IMR-90 (cell line): ENCODE measurements at regions not wholly inside any gene's neighbourhood (a gene's known extent, or its start where the extent isn't known, plus 50 kb on each side); places are given as distances from the start of the nearest gene placed in this dataset.

Source experiments
- ATAC-seq: fragments of 200-7000 bp; cut with Tn5 transposase; 2 replicates; pipeline ENCODE4 v1.9.1; 2020; ENCODE audit warnings: low read depth, mild to moderate bottlenecking, moderate library complexity
- BruUV-seq: library from RNA; stranded (reverse); fragments of 400-500 nt; replicated peaks from 2 replicates; lab custom pipeline; 2021; lab: Mats Ljungman, UMichigan
- CTCF ChIA-PET: fragments of 300-600 bp; formaldehyde crosslinking; extraction: SDS; loops from one replicate; lab custom pipeline; 2021; ENCODE audit warnings: antibody characterized with exemption; lab: Yijun Ruan, JAX
- POLR2A ChIA-PET: fragments of 300-600 bp; sonication (Branson Sonifier 250); formaldehyde crosslinking; loops from one replicate; lab custom pipeline; 2022; ENCODE audit warnings: antibody characterized with exemption; ENCODE audit not compliant: unreplicated experiment; lab: Charles Lee
- DNase-seq: peaks from one replicate; pipeline ENCODE4 v3.0.0; 2013
- H2AFZ ChIP-seq: replicated peaks from 2 replicates; pipeline ENCODE3; 2013; ENCODE audit warnings: low read length, mild to moderate bottlenecking; ENCODE audit not compliant: poor library complexity
- H2AK5ac ChIP-seq: 2 replicates; pipeline ENCODE4 v1.6.1; 2013; ENCODE audit warnings: low read depth, low read length, inconsistent platforms
- H2AK9ac ChIP-seq: replicated peaks from 2 replicates; pipeline ENCODE3; 2013; ENCODE audit warnings: mild to moderate bottlenecking, low read depth, low read length, moderate library complexity; ENCODE audit not compliant: poor library complexity
- H2BK120ac ChIP-seq: 2 replicates; pipeline ENCODE4 v1.6.1; 2013; ENCODE audit warnings: low read depth, low read length, inconsistent platforms
- H2BK15ac ChIP-seq: 3 replicates; pipeline ENCODE4 v1.6.1; 2013; ENCODE audit warnings: low read depth, low read length, inconsistent platforms
- H2BK20ac ChIP-seq: 2 replicates; pipeline ENCODE4 v1.6.1; 2013; ENCODE audit warnings: low read depth, mild to moderate bottlenecking, inconsistent platforms, low read length, moderate library complexity
- H2BK5ac ChIP-seq: 2 replicates; pipeline ENCODE4 v1.6.1; 2013; ENCODE audit warnings: mild to moderate bottlenecking, low read depth, low read length, inconsistent platforms; ENCODE audit not compliant: poor library complexity, severe bottlenecking
- H3K14ac ChIP-seq: replicated peaks from 2 replicates; pipeline ENCODE4 v1.6.1; 2013; ENCODE audit warnings: low read depth, low read length, inconsistent platforms
- H3K18ac ChIP-seq: 2 replicates; pipeline ENCODE4 v1.6.1; 2013; ENCODE audit warnings: low read depth, low read length, control low read depth
- H3K23ac ChIP-seq: 2 replicates; pipeline ENCODE4 v1.6.1; 2013; ENCODE audit warnings: low read depth, low read length, inconsistent platforms
- H3K27ac ChIP-seq: 2 replicates; pipeline ENCODE4 v1.5.1; 2013; ENCODE audit warnings: mild to moderate bottlenecking, control low read depth, low read length; ENCODE audit not compliant: insufficient read depth
- H3K27me3 ChIP-seq: 2 replicates; pipeline ENCODE4 v1.6.1; 2013; ENCODE audit warnings: low read length; ENCODE audit not compliant: control insufficient read depth, insufficient read depth
- H3K36me3 ChIP-seq: 2 replicates; pipeline ENCODE4 v1.6.1; 2013; ENCODE audit warnings: low read length, mixed read lengths; ENCODE audit not compliant: control insufficient read depth, insufficient read depth
- H3K4ac ChIP-seq: 2 replicates; pipeline ENCODE4 v1.6.1; 2013; ENCODE audit warnings: low read depth, low read length, inconsistent platforms
- H3K4me1 ChIP-seq: 2 replicates; pipeline ENCODE4 v1.6.1; 2013; ENCODE audit warnings: low read length, mixed read lengths; ENCODE audit not compliant: control insufficient read depth, insufficient read depth
- H3K4me2 ChIP-seq: 2 replicates; pipeline ENCODE4 v1.6.1; 2013; ENCODE audit warnings: low read depth, mild to moderate bottlenecking, control low read depth, low read length, moderate library complexity
- H3K4me3 ChIP-seq: 2 replicates; pipeline ENCODE4 v1.5.1; 2013; ENCODE audit warnings: low read depth, mild to moderate bottlenecking, control low read depth, low read length, moderate library complexity; ENCODE audit not compliant: insufficient read depth
- H3K56ac ChIP-seq: 2 replicates; pipeline ENCODE4 v1.6.1; 2013; ENCODE audit warnings: low read length, inconsistent platforms; ENCODE audit not compliant: insufficient read depth; ENCODE audit errors: extremely low read depth
- H3K79me1 ChIP-seq, 2 experiments: 2 replicates each; pipeline ENCODE4 v1.6.1; 2013; ENCODE audit warnings: low read length in 2 of 2, inconsistent platforms in 1 of 2, low read depth in 1 of 2
- H3K9ac ChIP-seq: 2 replicates; pipeline ENCODE4 v1.6.1; 2013; ENCODE audit warnings: low read depth, low read length, control low read depth
- H3K9me1 ChIP-seq: 2 replicates; pipeline ENCODE4 v1.6.1; 2013; ENCODE audit warnings: low read length, inconsistent platforms; ENCODE audit not compliant: insufficient read depth
- H3K9me3 ChIP-seq: 2 replicates; pipeline ENCODE4 v1.6.1; 2013; ENCODE audit warnings: low read length; ENCODE audit not compliant: control insufficient read depth, insufficient read depth
- H4K20me1 ChIP-seq: 2 replicates; pipeline ENCODE4 v1.6.1; 2013; ENCODE audit warnings: low read length, inconsistent platforms; ENCODE audit not compliant: insufficient read depth
- H4K5ac ChIP-seq: 2 replicates; pipeline ENCODE4 v1.6.1; 2013; ENCODE audit warnings: mild to moderate bottlenecking, low read depth, low read length, control low read depth
- H4K8ac ChIP-seq, 2 experiments: 2 replicates each; pipeline ENCODE4 v1.6.1; 2013; ENCODE audit warnings: low read depth in 2 of 2, low read length in 2 of 2, control low read depth in 1 of 2, inconsistent platforms in 1 of 2
- H4K91ac ChIP-seq: 2 replicates; pipeline ENCODE4 v1.6.1; 2013; ENCODE audit warnings: low read depth, low read length, inconsistent platforms; ENCODE audit not compliant: insufficient read depth
- BHLHE40 ChIP-seq: fragments of 150-350 bp; IDR thresholded peaks from 2 replicates; pipeline ENCODE4 v1.6.1; 2016; ENCODE audit warnings: mild to moderate bottlenecking, low read depth, low read length
- CHD1 ChIP-seq: IDR thresholded peaks from 2 replicates; pipeline ENCODE4 v1.6.1; 2012; ENCODE audit warnings: low read depth, low read length, improper control_type of control experiment
- FOS ChIP-seq: fragments of 150-350 bp; IDR thresholded peaks from 2 replicates; pipeline ENCODE4 v1.6.1; 2016; ENCODE audit warnings: low read depth, low read length
- MAFK ChIP-seq: IDR thresholded peaks from 2 replicates; pipeline ENCODE4 v1.6.1; 2012; ENCODE audit warnings: low read depth, low read length, improper control_type of control experiment
- MAZ ChIP-seq: IDR thresholded peaks from 2 replicates; pipeline ENCODE4 v1.6.1; 2012; ENCODE audit warnings: low read depth, mild to moderate bottlenecking, low read length, improper control_type of control experiment, moderate library complexity, borderline replicate concordance
- MXI1 ChIP-seq: IDR thresholded peaks from 2 replicates; pipeline ENCODE4 v1.6.1; 2012; ENCODE audit warnings: low read depth, mild to moderate bottlenecking, low read length, moderate library complexity, borderline replicate concordance
- NFE2L2 ChIP-seq: fragments of 150-350 bp; IDR thresholded peaks from 2 replicates; pipeline ENCODE4 v1.6.1; 2016; ENCODE audit warnings: low read depth, mild to moderate bottlenecking, low read length
- POLR2A ChIP-seq: IDR thresholded peaks from 2 replicates; pipeline ENCODE4 v1.6.1; 2012; ENCODE audit warnings: mild to moderate bottlenecking, low read depth, low read length
- RAD21 ChIP-seq: IDR thresholded peaks from 2 replicates; pipeline ENCODE4 v1.6.1; 2012; ENCODE audit warnings: low read length, improper control_type of control experiment
- RFX5 ChIP-seq: IDR thresholded peaks from 2 replicates; pipeline ENCODE4 v1.8.0; 2012; ENCODE audit warnings: low read depth, mild to moderate bottlenecking, low read length, moderate library complexity
- SMC3 ChIP-seq: fragments of 150-350 bp; IDR thresholded peaks from 2 replicates; pipeline ENCODE4 v1.6.1; 2016; ENCODE audit warnings: low read depth, mild to moderate bottlenecking, antibody characterized with exemption, low read length, moderate library complexity
- WGBS, 2 experiments: methylation state at CpG; one replicate each; pipeline versions ENCODE4 v1.1.5 to v1.1.7; 2013; ENCODE audit warnings: missing lambda C conversion rate in 2 of 2; ENCODE audit not compliant: insufficient read length in 1 of 2; ENCODE audit errors: extremely low coverage in 2 of 2; 5-methylcytosine and 5-hydroxymethylcytosine counted together
- dilution Hi-C: fragments of 300-500 bp; cut with HindIII; formaldehyde crosslinking; loops from one replicate; pipeline ENCODE4 v1.14.3; 2018; ENCODE audit warnings: low sequenced_read_pairs; ENCODE audit not compliant: unreplicated experiment
- in situ Hi-C: fragments of 300-500 bp; cut with MboI; formaldehyde crosslinking; loops from 3 replicates; pipeline ENCODE4 v1.14.3; 2019; ENCODE audit warnings: low sequenced_read_pairs, inconsistent platforms, mixed read lengths
- intact Hi-C: fragments of 100-400 bp; cut with micrococcal nuclease; formaldehyde crosslinking; loops from 2 replicates; pipeline ENCODE4 v1.10.0; 2022
- TF ChIP-seq, protein P1 (sequence below): conservative IDR thresholded peaks from 2 replicates; pipeline ENCODE4 v1.5.1; 2012; ENCODE audit warnings: mild to moderate bottlenecking, low read depth, low read length, improper control_type of control experiment
- TF ChIP-seq, protein P2 (sequence below): fragments of 150-350 bp; IDR thresholded peaks from 2 replicates; pipeline ENCODE4 v1.6.1; 2017; ENCODE audit warnings: mild to moderate bottlenecking, antibody characterized with exemption, low read length, low read depth

DNA sequence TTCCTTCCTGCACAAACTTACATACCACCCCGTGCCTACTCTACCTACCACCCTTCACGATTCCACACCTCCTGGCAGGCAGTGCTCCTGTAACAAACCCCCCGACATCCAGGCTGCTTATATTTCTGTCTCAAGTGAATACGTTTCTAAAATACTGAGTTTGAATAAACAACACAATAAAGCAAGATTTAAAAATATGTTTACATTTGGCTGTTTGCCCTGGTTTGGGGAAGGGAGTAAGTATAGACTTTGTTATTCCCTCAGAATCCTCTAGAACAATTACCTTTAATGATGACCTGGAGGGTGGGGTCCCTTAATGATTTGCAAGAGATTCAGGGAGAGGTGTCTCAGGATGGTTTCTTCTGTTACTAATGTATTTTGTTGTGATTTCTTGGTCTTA lies 402.6 kb upstream of the TBL1XR1 start:
- Histone ChIP-seq H4K5ac (no peak overlapping the region), H4K20me1 (no peaks in the 10 kb centered on the region), H3K18ac (no peak overlapping the region), H4K8ac (no peak overlapping the region), H2BK20ac (no peak overlapping the region), H3K4me1 (peaks cover 19% of the 10 kb centered on the region), H3K27ac (no peak overlapping the region), H3K36me3 (no peaks in the 10 kb centered on the region), H2BK5ac (no peak overlapping the region), H4K91ac (no peak overlapping the region), H3K9me3 (peaks cover 2% of the 10 kb centered on the region; the same call in 1 of the 2 replicates), H2AK9ac (no peak overlapping the region), H2AK5ac (0 out of 2 replicates have a peak overlapping the region, but pooled peaks have one; percentile 11), H3K56ac (no peak overlapping the region), H3K79me1 (no peaks in the 10 kb centered on the region), H3K4me3 (no peak overlapping the region), H3K9ac (no peak overlapping the region), H2BK15ac (0 out of 3 replicates have a peak overlapping the region, but pooled peaks have one; percentile 20), H3K27me3 (no peaks in the 10 kb centered on the region), H3K23ac (no peak overlapping the region), H3K14ac (no peak overlapping the region), H3K4ac (no peak overlapping the region), H2AFZ (no peak overlapping the region), H2BK120ac (no peak overlapping the region), H3K4me2 (no peak overlapping the region), H3K9me1 (peaks cover 10% of the 10 kb centered on the region)
- in situ Hi-C loops (no loop called here), intact Hi-C loops (loop anchor here (5.0 to 10.0 kb wide), 2 partner anchors 123 to 405 kb away; partner anchors contain the start of gene TBL1XR1), dilution Hi-C loops (no loop called here)
- TF ChIP-seq FOS (no peak), MAZ (no peak), SMC3 (no peak), MXI1 (no peak), CHD1 (no peak), RFX5 (no peak), RAD21 (no peak), BHLHE40 (no peak), NFE2L2 (no peak), POLR2A (no peak), MAFK (no peak)
- TF ChIP-seq, protein P1, sequence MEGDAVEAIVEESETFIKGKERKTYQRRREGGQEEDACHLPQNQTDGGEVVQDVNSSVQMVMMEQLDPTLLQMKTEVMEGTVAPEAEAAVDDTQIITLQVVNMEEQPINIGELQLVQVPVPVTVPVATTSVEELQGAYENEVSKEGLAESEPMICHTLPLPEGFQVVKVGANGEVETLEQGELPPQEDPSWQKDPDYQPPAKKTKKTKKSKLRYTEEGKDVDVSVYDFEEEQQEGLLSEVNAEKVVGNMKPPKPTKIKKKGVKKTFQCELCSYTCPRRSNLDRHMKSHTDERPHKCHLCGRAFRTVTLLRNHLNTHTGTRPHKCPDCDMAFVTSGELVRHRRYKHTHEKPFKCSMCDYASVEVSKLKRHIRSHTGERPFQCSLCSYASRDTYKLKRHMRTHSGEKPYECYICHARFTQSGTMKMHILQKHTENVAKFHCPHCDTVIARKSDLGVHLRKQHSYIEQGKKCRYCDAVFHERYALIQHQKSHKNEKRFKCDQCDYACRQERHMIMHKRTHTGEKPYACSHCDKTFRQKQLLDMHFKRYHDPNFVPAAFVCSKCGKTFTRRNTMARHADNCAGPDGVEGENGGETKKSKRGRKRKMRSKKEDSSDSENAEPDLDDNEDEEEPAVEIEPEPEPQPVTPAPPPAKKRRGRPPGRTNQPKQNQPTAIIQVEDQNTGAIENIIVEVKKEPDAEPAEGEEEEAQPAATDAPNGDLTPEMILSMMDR = no peak
- TF ChIP-seq, protein P2, sequence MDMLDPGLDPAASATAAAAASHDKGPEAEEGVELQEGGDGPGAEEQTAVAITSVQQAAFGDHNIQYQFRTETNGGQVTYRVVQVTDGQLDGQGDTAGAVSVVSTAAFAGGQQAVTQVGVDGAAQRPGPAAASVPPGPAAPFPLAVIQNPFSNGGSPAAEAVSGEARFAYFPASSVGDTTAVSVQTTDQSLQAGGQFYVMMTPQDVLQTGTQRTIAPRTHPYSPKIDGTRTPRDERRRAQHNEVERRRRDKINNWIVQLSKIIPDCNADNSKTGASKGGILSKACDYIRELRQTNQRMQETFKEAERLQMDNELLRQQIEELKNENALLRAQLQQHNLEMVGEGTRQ = no peak
- POLR2A ChIA-PET = no interaction called here
- CTCF ChIA-PET = no interaction called here
- no peak for DNase-seq
- WGBS, 2 experiments = 100% methylated on average over 2 of the region's 4 CpGs; no CpG with 5 or more reads in 1 of the 2 experiments
- no TSS peak for BruUV-seq
- ATAC-seq = no peak
